ENCODE measurements at regions not wholly inside any gene's neighbourhood (a gene's known extent, or its start where the extent isn't known, plus 50 kb on each side); places are given as distances from the start of the nearest gene placed in this dataset.

DNA sequence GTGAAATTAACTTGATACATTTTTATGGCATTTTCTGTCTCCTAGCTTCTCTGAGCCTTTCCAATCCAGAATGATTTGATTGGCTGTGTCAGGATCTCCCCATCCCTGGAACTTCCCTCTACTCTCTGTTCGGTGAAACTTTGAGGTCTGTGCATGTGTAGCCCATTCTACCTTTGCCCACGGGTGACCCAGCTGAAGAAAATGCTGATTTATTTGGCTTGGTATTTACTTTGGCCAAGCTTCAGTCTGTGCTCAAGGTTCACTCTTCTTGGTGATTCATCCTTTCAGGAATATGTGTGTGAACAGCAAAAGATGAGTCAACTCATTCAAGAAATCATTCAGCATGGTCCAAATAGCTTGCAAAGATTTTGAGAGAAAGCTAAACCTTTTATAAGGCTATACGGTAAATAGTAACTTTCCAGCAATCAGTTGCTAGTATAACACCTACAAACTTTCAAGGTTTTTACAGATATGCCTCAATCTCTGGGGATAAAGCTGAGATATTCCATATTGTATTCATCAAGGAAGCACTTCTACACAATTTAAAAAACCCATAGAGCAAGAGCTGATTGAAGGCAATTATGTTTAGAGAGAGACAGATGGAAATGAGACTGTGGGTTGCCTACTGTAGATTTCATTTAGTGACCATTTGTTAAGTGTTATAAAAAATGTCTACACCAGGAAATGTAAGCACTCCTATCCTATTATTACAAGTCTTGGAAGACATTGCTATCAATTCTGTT is 233.9 kb upstream of the CXXC4 start:
- Mint-ChIP-seq H3K27me3 (ENCODE audit: insufficient read depth) (peaks cover 2% of the 10 kb centered on the region), H3K36me3 (ENCODE audit: low read depth) (no peaks in the 10 kb centered on the region), H3K4me1 (peaks cover 6% of the 10 kb centered on the region), H3K4me3 (no peak overlapping the region), H3K9me3 (no peaks in the 10 kb centered on the region), H3K27ac (no peak overlapping the region)
- 88 to 100% methylated on average over 1 to 3 of the region's 3 CpGs for WGBS, 2 experiments (ENCODE audit: insufficient coverage in 1 of 2, insufficient read length in 1 of 2)
- Histone ChIP-seq H3K27me3 (ENCODE audit: control insufficient read depth, insufficient read depth, low read length, poor library complexity, severe bottlenecking) (no peaks in the 10 kb centered on the region), H3K9me3 (ENCODE audit: control insufficient read depth, low read length) (no peaks in the 10 kb centered on the region), H3K36me3 (ENCODE audit: control insufficient read depth, insufficient read depth, low read length) (no peaks in the 10 kb centered on the region), H3K27ac (ENCODE audit: low read depth, low read length) (no peak overlapping the region), H3K4me3 (ENCODE audit: low read length) (no peak overlapping the region), H3K9ac (ENCODE audit: extremely low read depth, low read length, poor library complexity, severe bottlenecking) (no peak overlapping the region), H3K4me1 (ENCODE audit: control insufficient read depth, insufficient read depth, low read length) (no peaks in the 10 kb centered on the region)
- no peak for DNase-seq
- TF ChIP-seq, protein P1, sequence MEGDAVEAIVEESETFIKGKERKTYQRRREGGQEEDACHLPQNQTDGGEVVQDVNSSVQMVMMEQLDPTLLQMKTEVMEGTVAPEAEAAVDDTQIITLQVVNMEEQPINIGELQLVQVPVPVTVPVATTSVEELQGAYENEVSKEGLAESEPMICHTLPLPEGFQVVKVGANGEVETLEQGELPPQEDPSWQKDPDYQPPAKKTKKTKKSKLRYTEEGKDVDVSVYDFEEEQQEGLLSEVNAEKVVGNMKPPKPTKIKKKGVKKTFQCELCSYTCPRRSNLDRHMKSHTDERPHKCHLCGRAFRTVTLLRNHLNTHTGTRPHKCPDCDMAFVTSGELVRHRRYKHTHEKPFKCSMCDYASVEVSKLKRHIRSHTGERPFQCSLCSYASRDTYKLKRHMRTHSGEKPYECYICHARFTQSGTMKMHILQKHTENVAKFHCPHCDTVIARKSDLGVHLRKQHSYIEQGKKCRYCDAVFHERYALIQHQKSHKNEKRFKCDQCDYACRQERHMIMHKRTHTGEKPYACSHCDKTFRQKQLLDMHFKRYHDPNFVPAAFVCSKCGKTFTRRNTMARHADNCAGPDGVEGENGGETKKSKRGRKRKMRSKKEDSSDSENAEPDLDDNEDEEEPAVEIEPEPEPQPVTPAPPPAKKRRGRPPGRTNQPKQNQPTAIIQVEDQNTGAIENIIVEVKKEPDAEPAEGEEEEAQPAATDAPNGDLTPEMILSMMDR (conservative IDR thresholded peaks at IDR 0.05) = no peak

DNA sequence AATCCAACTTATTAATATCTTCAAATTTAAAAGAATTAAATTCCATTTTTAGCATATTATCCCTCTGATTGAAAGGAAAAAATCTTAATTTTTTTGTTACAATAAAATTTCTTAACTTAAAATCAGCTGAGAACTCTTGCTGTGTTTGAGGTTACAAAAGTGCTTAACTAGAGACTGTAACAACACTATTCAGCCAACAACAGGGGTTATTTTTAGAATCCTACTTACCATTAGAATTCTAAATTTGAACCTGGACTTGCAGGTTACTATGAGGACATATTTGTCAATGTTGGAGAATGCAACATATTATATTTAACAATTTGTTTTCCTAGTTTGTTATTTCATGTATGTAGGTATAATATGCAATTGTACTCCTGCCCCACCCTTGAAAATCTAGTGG is 238.1 kb upstream of the CXXC4 start:
- H3K36me3 Mint-ChIP-seq (ENCODE audit: low read depth) = no peaks in the 10 kb centered on the region
- no peak overlapping the region for H3K4me3 Mint-ChIP-seq
- Histone ChIP-seq H3K4me3 (ENCODE audit: low read length) (no peak overlapping the region), H3K27ac (ENCODE audit: low read depth, low read length) (no peak overlapping the region), H3K9ac (ENCODE audit: extremely low read depth, low read length, poor library complexity, severe bottlenecking) (no peak overlapping the region), H3K36me3 (ENCODE audit: control insufficient read depth, insufficient read depth, low read length) (no peaks in the 10 kb centered on the region), H3K9me3 (ENCODE audit: control insufficient read depth, low read length) (no peaks in the 10 kb centered on the region), H3K4me1 (ENCODE audit: control insufficient read depth, insufficient read depth, low read length) (no peaks in the 10 kb centered on the region), H3K27me3 (ENCODE audit: control insufficient read depth, insufficient read depth, low read length, poor library complexity, severe bottlenecking) (no peaks in the 10 kb centered on the region)
- peaks cover 2% of the 10 kb centered on the region for H3K27me3 Mint-ChIP-seq (ENCODE audit: insufficient read depth)
- TF ChIP-seq, protein P1 (conservative IDR thresholded peaks at IDR 0.05) = no peak
- no peaks in the 10 kb centered on the region for H3K9me3 Mint-ChIP-seq
- H3K27ac Mint-ChIP-seq = no peak overlapping the region
- H3K4me1 Mint-ChIP-seq = peaks cover 3% of the 10 kb centered on the region
- no peak for DNase-seq

DNA sequence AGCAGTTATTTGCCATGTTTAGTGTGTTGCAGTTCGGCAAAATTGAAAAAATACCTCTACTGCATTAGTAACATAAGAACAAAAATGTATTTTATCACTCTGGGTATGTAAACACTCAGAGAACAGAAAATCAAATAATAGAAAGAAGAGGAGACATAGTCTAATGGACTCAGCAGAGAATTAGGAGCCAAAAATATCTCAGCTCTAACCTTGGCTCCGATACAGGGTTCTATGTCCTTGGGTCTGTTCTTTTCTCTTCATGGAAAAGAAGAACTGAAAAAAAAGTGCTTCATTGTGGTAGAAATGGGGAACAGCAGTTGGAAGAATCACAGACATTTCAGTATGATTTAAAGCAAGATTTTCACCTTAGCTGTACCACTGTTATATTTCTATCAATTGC is 240.5 kb upstream of the CXXC4 start:
- Mint-ChIP-seq H3K27ac (no peak overlapping the region), H3K9me3 (no peaks in the 10 kb centered on the region), H3K4me1 (peaks cover 7% of the 10 kb centered on the region), H3K27me3 (ENCODE audit: insufficient read depth) (peaks cover 2% of the 10 kb centered on the region), H3K36me3 (ENCODE audit: low read depth) (no peaks in the 10 kb centered on the region), H3K4me3 (no peak overlapping the region)
- no peaks in the 10 kb centered on the region for H3K36me3 ChIP-seq (ENCODE audit: control insufficient read depth, insufficient read depth, low read length)
- no peak for DNase-seq
- no peaks in the 10 kb centered on the region for H3K4me1 ChIP-seq (ENCODE audit: control insufficient read depth, insufficient read depth, low read length)
- 90% methylated on average over 1 of the region's 2 CpGs; no CpG with 5 or more reads in 1 of the 2 experiments for WGBS, 2 experiments (ENCODE audit: insufficient coverage in 1 of 2, insufficient read length in 1 of 2)
- no peaks in the 10 kb centered on the region for H3K27me3 ChIP-seq (ENCODE audit: control insufficient read depth, insufficient read depth, low read length, poor library complexity, severe bottlenecking)
- no peak overlapping the region for H3K27ac ChIP-seq (ENCODE audit: low read depth, low read length)
- H3K9me3 ChIP-seq (ENCODE audit: control insufficient read depth, low read length) = no peaks in the 10 kb centered on the region
- TF ChIP-seq, protein P1 (conservative IDR thresholded peaks at IDR 0.05) = no peak
- H3K9ac ChIP-seq (ENCODE audit: extremely low read depth, low read length, poor library complexity, severe bottlenecking) = no peak overlapping the region
- H3K4me3 ChIP-seq (ENCODE audit: low read length) = no peak overlapping the region
